ENCODE measurements at regions not wholly inside any gene's neighbourhood (a gene's known extent, or its start where the extent isn't known, plus 50 kb on each side); places are given as distances from the start of the nearest gene placed in this dataset.

DNA sequence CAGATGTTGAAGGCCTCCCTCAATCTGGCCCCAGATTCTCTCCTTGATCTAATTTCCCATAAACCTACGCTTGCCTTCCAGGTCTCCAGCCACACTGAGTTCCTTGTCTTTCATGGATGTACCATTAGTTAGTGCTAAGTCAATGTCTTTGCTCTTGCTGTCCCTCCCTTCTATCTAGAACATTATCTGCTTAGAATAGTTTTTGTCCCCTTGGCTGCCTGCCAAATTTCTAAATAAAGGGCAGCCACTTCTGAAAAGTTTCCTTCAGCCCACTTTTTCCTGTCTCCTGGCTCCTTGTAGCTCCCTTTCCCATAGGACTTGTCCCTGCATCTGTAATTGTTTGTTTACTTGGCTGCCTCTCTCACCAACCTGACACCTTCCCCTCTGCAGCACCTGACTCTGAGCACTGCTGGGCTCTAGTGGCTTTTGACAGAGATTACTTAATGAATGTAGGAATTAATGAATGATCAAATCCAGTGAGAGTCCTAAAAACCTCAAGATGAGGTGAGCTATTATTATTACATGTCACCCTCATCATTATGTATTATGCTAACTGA lies 58.3 kb downstream of the CXCL12 start:
- H3K36me3 ChIP-seq: no peaks in the 10 kb centered on the region
- DNase-seq (ENCODE audit: extremely low spot score): peak; percentile 39
- H3K4me3 ChIP-seq: no peak overlapping the region
- 75% methylated on average over 1 of the region's 1 CpG for WGBS
- no peaks in the 10 kb centered on the region for H3K27me3 ChIP-seq
- TF ChIP-seq, protein P1, sequence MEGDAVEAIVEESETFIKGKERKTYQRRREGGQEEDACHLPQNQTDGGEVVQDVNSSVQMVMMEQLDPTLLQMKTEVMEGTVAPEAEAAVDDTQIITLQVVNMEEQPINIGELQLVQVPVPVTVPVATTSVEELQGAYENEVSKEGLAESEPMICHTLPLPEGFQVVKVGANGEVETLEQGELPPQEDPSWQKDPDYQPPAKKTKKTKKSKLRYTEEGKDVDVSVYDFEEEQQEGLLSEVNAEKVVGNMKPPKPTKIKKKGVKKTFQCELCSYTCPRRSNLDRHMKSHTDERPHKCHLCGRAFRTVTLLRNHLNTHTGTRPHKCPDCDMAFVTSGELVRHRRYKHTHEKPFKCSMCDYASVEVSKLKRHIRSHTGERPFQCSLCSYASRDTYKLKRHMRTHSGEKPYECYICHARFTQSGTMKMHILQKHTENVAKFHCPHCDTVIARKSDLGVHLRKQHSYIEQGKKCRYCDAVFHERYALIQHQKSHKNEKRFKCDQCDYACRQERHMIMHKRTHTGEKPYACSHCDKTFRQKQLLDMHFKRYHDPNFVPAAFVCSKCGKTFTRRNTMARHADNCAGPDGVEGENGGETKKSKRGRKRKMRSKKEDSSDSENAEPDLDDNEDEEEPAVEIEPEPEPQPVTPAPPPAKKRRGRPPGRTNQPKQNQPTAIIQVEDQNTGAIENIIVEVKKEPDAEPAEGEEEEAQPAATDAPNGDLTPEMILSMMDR (IDR thresholded peaks at IDR 0.05): no peak
- no peak for TF ChIP-seq POLR2AphosphoS5 (IDR thresholded peaks at IDR 0.05)
- TF ChIP-seq EP300 (IDR thresholded peaks at IDR 0.05): no peak
- no peak for TF ChIP-seq POLR2A (IDR thresholded peaks at IDR 0.05; ENCODE audit: low read depth)
- intact Hi-C loops (cut with DNase I): no loop called here
- H3K4me1 ChIP-seq: peaks cover 0 to 10% (median 6%) of the 10 kb centered on the region in 4 donors
- H3K9me3 ChIP-seq: no peaks in the 10 kb centered on the region
- H3K27ac ChIP-seq (replicated peaks in 1 of 4): no peak overlapping the region

DNA sequence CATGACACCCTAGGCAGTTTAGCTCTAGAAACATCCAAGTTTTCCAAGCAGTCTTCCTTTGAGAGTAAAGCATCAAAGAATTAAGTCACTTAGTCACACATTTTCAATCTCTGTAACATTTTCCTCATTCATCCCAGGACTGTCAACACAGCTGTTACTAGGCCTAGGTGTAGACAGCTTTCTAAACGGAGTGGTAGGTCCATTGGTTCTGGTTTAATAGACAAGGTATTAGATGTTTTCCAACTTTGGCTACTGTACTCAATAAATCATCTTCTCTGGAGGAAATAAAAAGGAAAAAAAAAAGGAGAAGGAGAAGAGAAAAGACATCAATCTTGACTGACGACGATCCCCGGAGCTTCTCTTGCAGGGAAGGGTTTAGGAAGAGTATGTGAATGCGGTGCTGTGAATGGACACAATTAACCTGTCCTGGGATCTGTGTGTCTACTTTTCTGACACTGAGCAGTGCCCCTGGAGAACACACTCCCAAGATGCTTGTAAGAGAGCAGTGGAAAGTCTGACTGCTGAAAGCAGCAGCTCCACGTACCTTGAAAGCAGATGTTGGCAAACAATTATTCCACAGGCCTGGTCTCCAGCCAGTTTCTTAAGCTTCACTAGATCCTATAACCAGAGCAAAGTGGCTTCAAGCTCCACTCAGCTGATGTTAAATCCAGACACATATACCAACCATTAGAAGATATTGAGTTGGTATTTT lies 59.1 kb downstream of the CXCL12 start:
- no peaks in the 10 kb centered on the region for H3K36me3 ChIP-seq
- H3K9me3 ChIP-seq: no peaks in the 10 kb centered on the region
- TF ChIP-seq POLR2AphosphoS5 (IDR thresholded peaks at IDR 0.05): no peak
- no peak for TF ChIP-seq EP300 (IDR thresholded peaks at IDR 0.05)
- TF ChIP-seq, protein P1 (IDR thresholded peaks at IDR 0.05): no peak
- TF ChIP-seq POLR2A (IDR thresholded peaks at IDR 0.05; ENCODE audit: low read depth): no peak
- H3K27ac ChIP-seq (replicated peaks in 1 of 4): no peak overlapping the region
- 71% methylated on average over 6 of the region's 6 CpGs for WGBS
- intact Hi-C loops (cut with DNase I): no loop called here
- H3K4me1 ChIP-seq: peaks cover 0 to 10% (median 6%) of the 10 kb centered on the region in 4 donors
- no peaks in the 10 kb centered on the region for H3K27me3 ChIP-seq
- no peak for DNase-seq (ENCODE audit: extremely low spot score)
- H3K4me3 ChIP-seq: no peak overlapping the region

DNA sequence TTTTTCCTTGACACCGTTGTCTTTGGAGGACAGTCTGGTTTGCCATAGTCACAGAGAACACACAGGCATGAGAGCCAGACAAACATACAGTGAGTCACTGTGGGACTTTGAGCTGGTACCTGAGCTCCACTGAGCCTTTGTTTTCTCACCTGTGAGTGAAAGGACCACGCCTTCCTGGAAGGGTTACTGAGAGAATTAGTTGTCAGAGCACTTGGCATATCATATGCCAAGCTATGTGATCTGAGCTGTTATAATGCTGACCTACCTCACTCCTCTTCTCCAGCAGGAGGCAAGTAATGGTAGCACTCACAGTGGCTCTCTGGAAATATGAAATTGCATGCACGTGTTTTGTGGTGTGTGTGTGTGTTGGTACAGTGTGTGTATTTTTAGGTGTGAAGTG lies 59.7 kb downstream of the CXCL12 start:
- Histone ChIP-seq H3K27ac (replicated peaks in 1 of 4) (no peak overlapping the region), H3K4me1 (peaks cover 0 to 10% (median 6%) of the 10 kb centered on the region in 4 donors), H3K4me3 (no peak overlapping the region), H3K36me3 (no peaks in the 10 kb centered on the region), H3K9me3 (no peaks in the 10 kb centered on the region), H3K27me3 (no peaks in the 10 kb centered on the region)
- DNase-seq (ENCODE audit: extremely low spot score): no peak
- 90% methylated on average over 3 of the region's 3 CpGs for WGBS
- TF ChIP-seq POLR2A (IDR thresholded peaks at IDR 0.05; ENCODE audit: low read depth) (no peak), EP300 (IDR thresholded peaks at IDR 0.05) (no peak), POLR2AphosphoS5 (IDR thresholded peaks at IDR 0.05) (no peak)
- TF ChIP-seq, protein P1 (IDR thresholded peaks at IDR 0.05): no peak
- intact Hi-C loops (cut with DNase I): no loop called here

DNA sequence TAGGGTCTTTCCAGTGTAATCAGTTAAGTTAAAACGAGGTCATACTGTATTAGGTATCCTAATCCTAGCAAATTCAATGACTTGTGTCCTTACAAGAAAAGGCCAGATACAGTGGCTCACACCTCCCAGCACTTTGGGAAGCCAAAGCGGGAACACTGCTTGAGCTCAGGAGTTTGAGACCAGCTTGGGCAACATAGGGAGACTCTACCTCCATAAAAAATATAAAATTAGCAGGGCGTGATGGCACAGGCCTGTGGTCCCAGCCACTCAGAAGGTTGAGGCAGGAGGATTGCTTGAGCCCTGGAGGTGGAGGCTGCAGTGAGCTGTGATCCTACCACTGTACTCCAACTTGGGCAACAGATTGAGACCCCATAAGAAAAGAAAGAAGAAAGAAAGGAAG lies 61.1 kb downstream of the CXCL12 start:
- H3K27ac ChIP-seq (replicated peaks in 1 of 4): no peak overlapping the region
- no peaks in the 10 kb centered on the region for H3K9me3 ChIP-seq
- peaks cover 0 to 10% (median 6%) of the 10 kb centered on the region in 4 donors for H3K4me1 ChIP-seq
- DNase-seq (ENCODE audit: extremely low spot score): peak; percentile 50
- no peaks in the 10 kb centered on the region for H3K27me3 ChIP-seq
- intact Hi-C loops (cut with DNase I): no loop called here
- H3K36me3 ChIP-seq: no peaks in the 10 kb centered on the region
- TF ChIP-seq POLR2A (IDR thresholded peaks at IDR 0.05; ENCODE audit: low read depth): no peak
- TF ChIP-seq, protein P1 (IDR thresholded peaks at IDR 0.05): no peak
- TF ChIP-seq POLR2AphosphoS5 (IDR thresholded peaks at IDR 0.05): no peak
- TF ChIP-seq EP300 (IDR thresholded peaks at IDR 0.05): no peak
- 98% methylated on average over 3 of the region's 3 CpGs for WGBS
- no peak overlapping the region for H3K4me3 ChIP-seq
